ENCODE measurements at regions not wholly inside any gene's neighbourhood (a gene's known extent, or its start where the extent isn't known, plus 50 kb on each side); places are given as distances from the start of the nearest gene placed in this dataset.
"Not testable (repeated sequence)": the region's sequence is repeated elsewhere in the genome, so short reads cannot be mapped to it uniquely, and the experiment has no call there.

GRCh38 chr11:3453596-3454256, 74.8 kb upstream of the ZNF195 start:
- H3K4me3 ChIP-seq, H3K27ac ChIP-seq: not testable (repeated sequence)

GRCh38 chr11:3450822-3451221, 71.9 kb upstream of the ZNF195 start:
- H3K27ac ChIP-seq, H3K4me3 ChIP-seq: not testable (repeated sequence)

GRCh38 chr11:3445535-3445934, 66.6 kb upstream of the ZNF195 start:
- H3K27ac ChIP-seq, H3K4me3 ChIP-seq: not testable (repeated sequence)

DNA sequence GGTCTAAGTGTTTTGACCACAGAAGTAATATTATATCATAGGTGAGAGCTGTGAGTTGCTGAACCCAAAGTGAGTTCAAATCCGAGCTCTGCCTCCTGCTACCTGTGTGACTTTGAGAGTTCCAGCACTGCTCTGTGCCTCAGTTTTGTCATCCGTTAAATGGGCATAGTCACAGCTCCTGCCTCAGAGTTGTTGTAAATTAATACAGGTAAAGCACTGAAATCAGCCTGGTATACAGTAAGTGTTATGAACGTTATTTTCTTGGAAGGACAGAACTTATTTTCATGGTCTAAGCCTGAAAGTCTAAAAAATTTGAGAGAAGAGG, 65.4 kb upstream of the ZNF195 start:
- not testable (repeated sequence) for H3K27ac ChIP-seq, H3K4me3 ChIP-seq

GRCh38 chr11:3443700-3444419, 64.9 kb upstream of the ZNF195 start:
- H3K27ac ChIP-seq, H3K4me3 ChIP-seq: not testable (repeated sequence)

- not testable (repeated sequence) for H3K4me3 ChIP-seq, H3K27ac ChIP-seq
These were observed 58.5 kb upstream of the ZNF195 start for GRCh38 chr11:3437441-3437840.

GRCh38 chr11:3434976-3435375, 56.0 kb upstream of the ZNF195 start:
- no peak overlapping the region for H3K27ac ChIP-seq
- no peak overlapping the region for H3K4me3 ChIP-seq

GRCh38 chr11:3429191-3429590, 50.2 kb upstream of the ZNF195 start:
- not testable (repeated sequence) for H3K4me3 ChIP-seq, H3K27ac ChIP-seq
